Fibroblast of mammary gland (primary cell): ENCODE measurements at regions not wholly inside any gene's neighbourhood (a gene's known extent, or its start where the extent isn't known, plus 50 kb on each side); places are given as distances from the start of the nearest gene placed in this dataset.

Experiments used
- DNase-seq: peaks from one replicate; pipeline ENCODE4 v3.0.0-alpha.2; 2010; ENCODE audit warnings: low read depth
- H3K4me3 ChIP-seq: 2 replicates; pipeline ENCODE4 v1.5.1; 2011; ENCODE audit warnings: low read depth, mild to moderate bottlenecking, low read length, moderate library complexity; ENCODE audit not compliant: control insufficient read depth
- CTCF ChIP-seq: conservative IDR thresholded peaks from 2 replicates; pipeline ENCODE4 v1.5.1; 2011; ENCODE audit warnings: low read depth, low read length, inconsistent platforms; ENCODE audit not compliant: control insufficient read depth, insufficient read depth

- DNase-seq = no peak
- no peak overlapping the region for H3K4me3 ChIP-seq
- TF ChIP-seq CTCF = no peak
Observed at GRCh38 chr1:58883888-58884482, 100.1 kb upstream of the JUN start.

- no peak for DNase-seq
- H3K4me3 ChIP-seq = no peak overlapping the region
- no peak for TF ChIP-seq CTCF
Observed at GRCh38 chr1:58884706-58885661, 101.1 kb upstream of the JUN start.

- no peak for TF ChIP-seq CTCF
- no peak overlapping the region for H3K4me3 ChIP-seq
- DNase-seq = peak; percentile 58
Observed at GRCh38 chr1:58885998-58886397, 102.2 kb upstream of the JUN start.

- peak; percentile 84 for DNase-seq
- TF ChIP-seq CTCF = no peak
- no peak overlapping the region for H3K4me3 ChIP-seq
Observed at GRCh38 chr1:58886611-58887010, 102.8 kb upstream of the JUN start.

GRCh38 chr1:58887059-58887458 lies 103.2 kb upstream of the JUN start:
- peak; percentile 48 for DNase-seq
- no peak for TF ChIP-seq CTCF
- no peak overlapping the region for H3K4me3 ChIP-seq

GRCh38 chr1:58888833-58889232 lies 105.0 kb upstream of the JUN start:
- TF ChIP-seq CTCF = no peak
- no peak for DNase-seq
- no peak overlapping the region for H3K4me3 ChIP-seq
